HG03097 (cell line): ENCODE measurements at regions not wholly inside any gene's neighbourhood (a gene's known extent, or its start where the extent isn't known, plus 50 kb on each side); places are given as distances from the start of the nearest gene placed in this dataset.

Experiments
- ATAC-seq: cut with Tn5 transposase; IDR thresholded peaks from one replicate; pipeline ENCODE4 v1.9.1; 2021; ENCODE audit not compliant: unreplicated experiment, low FRiP score

GRCh38 chr7:131110297-131111080 lies 217.2 kb upstream of the MKLN1 start:
- no peak for ATAC-seq

GRCh38 chr7:131111081-131111576 lies 216.5 kb upstream of the MKLN1 start:
- ATAC-seq, result no peak

- no peak for ATAC-seq
Observed at GRCh38 chr7:131111792-131112191, 215.9 kb upstream of the MKLN1 start.

GRCh38 chr7:131112431-131112830 lies 215.2 kb upstream of the MKLN1 start:
- ATAC-seq, result no peak

GRCh38 chr7:131115340-131115739 lies 212.3 kb upstream of the MKLN1 start:
- no peak for ATAC-seq

GRCh38 chr7:131117439-131117838 lies 210.2 kb upstream of the MKLN1 start:
- ATAC-seq, result no peak

GRCh38 chr7:131119381-131119780 lies 208.3 kb upstream of the MKLN1 start:
- no peak for ATAC-seq

- ATAC-seq, result no peak
Observed at GRCh38 chr7:131122394-131122793, 205.3 kb upstream of the MKLN1 start.

GRCh38 chr7:131124001-131124629 lies 203.6 kb upstream of the MKLN1 start:
- peak; percentile 86 for ATAC-seq

GRCh38 chr7:131124867-131125266 lies 202.8 kb upstream of the MKLN1 start:
- no peak for ATAC-seq

GRCh38 chr7:131130324-131130723 lies 197.4 kb upstream of the MKLN1 start:
- no peak for ATAC-seq

- ATAC-seq, result no peak
Observed at GRCh38 chr7:131131012-131131745, 196.5 kb upstream of the MKLN1 start.

- ATAC-seq, result no peak
Observed at GRCh38 chr7:131131746-131132431, 195.8 kb upstream of the MKLN1 start.

GRCh38 chr7:131139462-131139861 lies 188.2 kb upstream of the MKLN1 start:
- no peak for ATAC-seq

- ATAC-seq, result no peak
Observed at GRCh38 chr7:131141443-131141967, 186.2 kb upstream of the MKLN1 start.

GRCh38 chr7:131143869-131144268 lies 183.8 kb upstream of the MKLN1 start:
- no peak for ATAC-seq

- ATAC-seq, result no peak
Observed at GRCh38 chr7:131145026-131145425, 182.7 kb upstream of the MKLN1 start.

- no peak for ATAC-seq
Observed at GRCh38 chr7:131145770-131146169, 181.9 kb upstream of the MKLN1 start.

GRCh38 chr7:131147604-131148003 lies 180.1 kb upstream of the MKLN1 start:
- no peak for ATAC-seq

GRCh38 chr7:131148258-131148657 lies 179.4 kb upstream of the MKLN1 start:
- no peak for ATAC-seq
